ENCODE measurements at regions not wholly inside any gene's neighbourhood (a gene's known extent, or its start where the extent isn't known, plus 50 kb on each side); places are given as distances from the start of the nearest gene placed in this dataset.

GRCh38 chr13:110097013-110097412 lies 209.9 kb downstream of the COL4A1 start:
- DNase-seq, result no peak

- DNase-seq, result no peak
These were observed 214.1 kb downstream of the COL4A1 start for GRCh38 chr13:110092831-110093247.

GRCh38 chr13:110089815-110090214 lies 217.1 kb downstream of the COL4A1 start:
- no peak for DNase-seq

- DNase-seq, result no peak
These were observed 217.9 kb downstream of the COL4A1 start for GRCh38 chr13:110089100-110089499.

GRCh38 chr13:110073982-110074381 lies 233.0 kb downstream of the COL4A1 start:
- no peak for DNase-seq

- DNase-seq, result no peak
These were observed 236.3 kb downstream of the COL4A1 start for GRCh38 chr13:110070511-110071120.

GRCh38 chr13:110070046-110070445 lies 236.9 kb downstream of the COL4A1 start:
- DNase-seq, result no peak

GRCh38 chr13:110068176-110068473 lies 238.8 kb downstream of the COL4A1 start:
- DNase-seq, result no peak

- DNase-seq, result no peak
These were observed 239.4 kb downstream of the COL4A1 start for GRCh38 chr13:110067355-110068175.

GRCh38 chr13:110065780-110066179 lies 241.2 kb downstream of the COL4A1 start:
- DNase-seq, result no peak

- no peak for DNase-seq
These were observed 243.2 kb downstream of the COL4A1 start for GRCh38 chr13:110063490-110064421.

- DNase-seq, result no peak
These were observed 244.0 kb downstream of the COL4A1 start for GRCh38 chr13:110062777-110063442.

- DNase-seq, result no peak
These were observed 244.7 kb downstream of the COL4A1 start for GRCh38 chr13:110062077-110062776.

GRCh38 chr13:110061270-110061669 lies 245.7 kb downstream of the COL4A1 start:
- no peak for DNase-seq

- DNase-seq, result no peak
These were observed 249.9 kb downstream of the COL4A1 start for GRCh38 chr13:110057052-110057451.

- no peak for DNase-seq
These were observed 250.3 kb downstream of the COL4A1 start for GRCh38 chr13:110056640-110057039.

- peak; percentile 16 for DNase-seq
These were observed 251.9 kb downstream of the COL4A1 start for GRCh38 chr13:110055089-110055488.

GRCh38 chr13:110054041-110054440 lies 252.9 kb downstream of the COL4A1 start:
- DNase-seq, result no peak

GRCh38 chr13:110047496-110047895 lies 259.5 kb downstream of the COL4A1 start:
- no peak for DNase-seq

- no peak for DNase-seq
These were observed 260.1 kb downstream of the COL4A1 start for GRCh38 chr13:110046811-110047210.

- no peak for DNase-seq
These were observed 259.5 kb upstream of the IRS2 start for GRCh38 chr13:110045919-110046318.

- DNase-seq, result no peak
These were observed 258.8 kb upstream of the IRS2 start for GRCh38 chr13:110045202-110045601.
